Stimulated activated CD4-positive, alpha-beta T cell treated with anti-CD3 and anti-CD28 coated beads, Interleukin-12 subunit alpha, Interleukin-12 subunit beta, amount 100 ng/mL, for 4 hours (primary cell): ENCODE measurements at regions not wholly inside any gene's neighbourhood (a gene's known extent, or its start where the extent isn't known, plus 50 kb on each side); places are given as distances from the start of the nearest gene placed in this dataset.

Source experiments
- DNase-seq: peaks from one replicate; pipeline ENCODE4 v3.0.0-alpha.2; 2020

GRCh38 chr17:72430611-72431432, 310.0 kb downstream of the SOX9 start:
- DNase-seq, result no peak

DNA sequence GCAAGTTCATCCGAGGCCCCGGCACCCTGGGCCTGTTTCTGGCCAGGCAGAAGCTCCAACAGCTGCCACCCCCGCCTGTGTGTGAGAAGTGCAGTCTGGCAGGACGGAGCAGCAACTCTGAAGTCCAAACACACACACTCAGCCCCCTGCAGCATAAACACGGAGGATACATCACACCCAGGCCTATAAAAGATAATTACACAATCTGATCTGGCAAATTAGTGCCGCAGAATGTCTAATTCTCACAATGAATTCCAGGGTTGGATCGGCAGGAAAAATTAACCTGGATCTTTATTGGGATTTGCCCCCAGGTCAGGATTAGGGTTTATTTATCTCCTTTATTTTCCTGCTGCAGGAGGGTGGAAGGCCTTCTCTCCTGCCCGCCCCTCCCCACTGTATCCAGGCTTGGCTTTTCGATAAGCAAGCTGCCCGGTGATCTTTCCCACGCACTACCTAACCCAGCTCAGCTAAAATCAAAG, 311.4 kb downstream of the SOX9 start:
- no peak for DNase-seq

- no peak for DNase-seq
Observed at GRCh38 chr17:72432881-72433280, 312.1 kb downstream of the SOX9 start.

GRCh38 chr17:72433797-72434196, 313.0 kb downstream of the SOX9 start:
- DNase-seq, result no peak

DNA sequence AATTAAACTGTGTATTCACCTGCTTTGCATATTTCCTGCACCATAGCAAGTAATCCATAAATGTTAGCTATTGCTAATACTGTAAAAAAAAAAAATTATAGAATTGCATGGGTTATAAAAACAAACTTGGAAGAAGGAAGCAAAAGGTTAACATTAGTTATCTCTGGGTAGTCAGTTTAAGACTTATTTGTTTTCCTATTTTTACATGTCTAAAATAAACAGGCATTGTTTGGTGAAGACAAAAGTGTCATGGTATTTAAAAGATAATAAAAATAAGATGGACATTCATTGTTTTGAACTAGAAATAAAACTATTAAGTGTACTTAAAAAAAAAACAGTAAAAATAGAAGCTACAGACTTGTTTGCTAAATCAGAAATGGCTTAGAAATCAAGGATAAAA, 313.8 kb downstream of the SOX9 start:
- no peak for DNase-seq

DNA sequence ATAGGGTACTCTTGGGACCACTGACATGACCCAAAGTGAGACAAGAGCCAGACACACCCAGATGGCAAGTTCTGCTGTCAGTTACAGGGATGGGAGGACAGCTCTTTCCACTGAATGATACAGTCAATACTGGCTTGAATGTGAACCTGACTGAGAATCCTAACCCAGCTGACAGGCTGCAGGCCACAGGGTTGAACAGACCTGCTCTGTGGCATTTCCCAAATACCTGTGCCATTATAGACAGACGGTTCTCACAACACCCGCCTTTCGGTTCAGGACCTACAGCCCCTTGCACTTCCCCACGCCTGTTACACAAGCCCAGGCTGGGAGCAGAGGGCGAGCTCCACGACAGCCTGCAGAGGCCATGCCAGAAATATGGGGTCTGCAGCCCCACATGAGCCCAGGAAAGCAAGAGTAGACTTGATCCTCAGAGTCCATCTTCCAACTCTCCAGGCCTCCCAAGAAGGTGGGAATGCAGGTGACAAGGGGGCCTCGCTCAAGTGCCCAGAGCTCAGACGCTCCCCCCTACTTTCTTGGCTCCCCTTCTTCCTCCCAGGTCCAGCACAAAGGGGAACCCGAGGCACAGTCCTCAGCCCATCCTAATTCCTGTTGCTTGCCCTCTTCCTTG, 314.3 kb downstream of the SOX9 start:
- DNase-seq, result no peak

DNA sequence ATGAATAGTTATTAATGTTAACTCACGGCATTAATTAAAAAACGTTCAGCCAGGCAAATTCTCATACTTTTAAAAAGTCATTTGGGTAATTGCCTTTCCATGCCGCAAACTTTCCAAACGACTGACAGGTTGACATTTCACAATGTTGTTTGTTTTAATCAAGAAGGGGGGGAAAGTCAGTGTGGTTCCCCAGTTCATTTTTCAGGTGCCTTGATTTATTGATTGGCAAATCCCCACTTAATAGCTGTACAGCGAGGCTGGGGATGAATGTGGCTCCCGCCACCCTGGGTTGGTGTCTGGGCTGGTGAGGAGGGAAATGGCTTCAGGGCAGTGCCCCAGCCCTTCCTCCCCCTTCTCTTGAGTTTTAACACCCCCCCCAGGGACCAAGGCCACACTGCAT, 318.0 kb downstream of the SOX9 start:
- no peak for DNase-seq

GRCh38 chr17:72439893-72440502, 319.2 kb downstream of the SOX9 start:
- DNase-seq, result no peak

DNA sequence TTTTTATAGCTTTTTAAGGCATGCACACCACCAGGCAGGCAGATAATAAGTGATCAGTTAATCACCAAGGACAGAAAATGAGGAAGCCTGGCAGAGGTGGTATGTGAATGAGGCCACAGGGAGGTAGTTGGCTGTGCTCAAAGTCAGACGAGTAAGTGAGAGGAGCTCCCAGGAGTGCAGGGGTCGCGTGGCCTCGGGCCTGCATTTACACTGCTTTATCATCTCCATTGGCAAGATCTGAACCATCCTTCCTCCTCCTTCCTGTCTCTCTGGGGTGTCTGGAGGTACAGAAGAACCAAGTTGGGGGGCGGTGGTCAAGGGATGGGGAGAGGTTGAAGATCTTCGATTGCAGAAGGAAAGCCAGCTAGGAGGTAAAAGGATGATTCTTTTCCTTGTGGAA, 320.1 kb downstream of the SOX9 start:
- DNase-seq, result no peak

- DNase-seq, result no peak
Observed at GRCh38 chr17:72441909-72442308, 321.1 kb downstream of the SOX9 start.

- no peak for DNase-seq
Observed at GRCh38 chr17:72444517-72445054, 323.8 kb downstream of the SOX9 start.

DNA sequence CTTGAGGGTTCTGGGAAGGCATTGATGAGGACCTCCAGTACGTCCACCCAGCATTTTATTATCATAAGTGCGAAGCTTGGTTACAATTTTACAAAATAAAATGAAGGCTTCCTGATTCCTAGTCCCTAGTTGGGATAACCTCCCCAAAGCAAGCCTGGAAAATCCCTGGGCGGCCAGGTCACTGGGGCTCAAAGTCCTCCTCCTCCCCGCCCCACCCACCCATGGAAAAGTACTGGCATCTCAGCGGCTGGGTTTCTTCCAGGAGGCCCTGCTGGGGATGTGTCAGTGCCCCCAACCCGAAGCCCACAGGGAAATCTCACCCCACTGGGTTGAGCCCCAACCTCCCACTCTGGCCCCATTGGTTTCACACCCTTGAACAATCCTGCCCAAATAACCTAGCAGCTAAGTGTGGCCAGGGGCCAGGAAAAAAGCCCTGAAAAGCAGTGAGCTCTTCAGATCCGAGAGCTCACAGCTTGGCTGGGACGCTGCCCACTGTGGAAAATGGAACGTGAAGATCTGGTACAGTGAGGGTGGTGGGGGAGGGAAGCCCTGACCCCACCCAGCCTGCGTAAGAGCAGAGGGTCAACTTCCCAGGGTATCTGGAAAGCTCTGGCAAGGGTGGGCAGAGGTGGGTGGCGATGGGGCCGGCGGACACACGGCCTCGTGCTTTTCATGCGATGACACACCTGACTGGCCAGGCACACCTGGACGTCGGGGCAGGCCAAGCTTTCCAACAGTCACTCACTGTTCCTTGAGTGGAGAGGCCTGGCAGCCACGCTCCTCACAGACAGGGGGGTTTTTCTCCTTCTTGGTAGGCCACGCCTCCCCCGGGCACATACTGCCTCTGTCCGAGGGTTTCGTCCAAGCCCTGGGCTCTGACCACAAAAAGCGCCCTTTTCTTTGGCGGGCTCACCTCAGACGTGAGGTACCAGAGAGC, 324.5 kb downstream of the SOX9 start:
- no peak for DNase-seq

GRCh38 chr17:72446118-72446517, 325.3 kb downstream of the SOX9 start:
- no peak for DNase-seq

DNA sequence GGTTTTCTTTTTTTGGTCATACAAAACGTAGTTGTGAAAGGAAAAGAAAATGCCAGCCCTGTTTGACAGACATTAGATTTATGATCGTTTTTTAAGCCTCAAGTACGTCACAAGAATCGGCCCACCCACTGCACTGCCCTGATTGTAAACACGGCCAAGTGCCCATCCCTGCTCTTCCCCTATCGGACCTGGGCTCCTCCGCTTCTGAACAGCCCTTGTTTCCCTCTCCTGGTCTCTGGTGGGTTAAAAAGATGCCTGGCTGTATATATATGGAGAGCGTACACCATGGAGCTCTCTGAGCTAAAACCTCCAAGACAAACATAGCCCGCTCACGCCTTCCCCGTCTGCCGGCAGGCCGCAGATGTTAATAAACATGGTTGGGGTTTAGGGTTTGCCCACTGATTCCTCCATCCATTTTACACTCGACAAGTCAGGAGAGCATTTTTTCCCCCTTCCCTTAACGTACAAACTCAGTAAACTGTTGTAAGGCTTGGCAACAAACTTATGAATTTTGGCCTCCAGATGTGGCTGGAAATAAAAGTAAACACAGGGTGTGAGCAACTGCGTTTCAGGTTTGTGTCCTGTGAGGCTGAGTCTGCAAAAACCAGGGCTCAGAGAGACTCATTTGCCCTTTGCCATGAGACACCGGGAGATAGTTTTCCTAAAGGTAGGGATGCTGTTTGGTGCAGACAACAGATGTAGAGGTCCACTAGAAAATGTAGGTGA, 325.9 kb downstream of the SOX9 start:
- no peak for DNase-seq

DNA sequence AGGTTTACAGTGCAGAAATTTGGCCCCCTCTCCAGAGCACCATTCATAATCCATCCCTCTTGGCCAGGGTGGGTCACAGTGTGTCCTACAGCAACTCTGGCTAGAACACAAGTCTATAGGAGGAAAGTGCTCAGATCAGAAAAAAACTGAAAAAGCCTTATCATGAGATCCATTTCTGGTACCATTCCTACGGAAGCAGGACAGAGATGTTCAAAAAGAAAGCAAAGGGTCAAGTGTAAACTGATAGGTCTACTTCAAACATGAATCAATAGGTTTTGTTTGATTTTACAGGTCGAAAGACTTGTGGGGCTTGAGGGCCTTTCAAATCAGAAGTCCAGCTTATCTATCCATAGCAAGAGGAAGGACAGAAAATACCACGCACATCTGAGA, 326.4 kb downstream of the SOX9 start:
- DNase-seq, result no peak

- no peak for DNase-seq
Observed at GRCh38 chr17:72448019-72448418, 327.2 kb downstream of the SOX9 start.

DNA sequence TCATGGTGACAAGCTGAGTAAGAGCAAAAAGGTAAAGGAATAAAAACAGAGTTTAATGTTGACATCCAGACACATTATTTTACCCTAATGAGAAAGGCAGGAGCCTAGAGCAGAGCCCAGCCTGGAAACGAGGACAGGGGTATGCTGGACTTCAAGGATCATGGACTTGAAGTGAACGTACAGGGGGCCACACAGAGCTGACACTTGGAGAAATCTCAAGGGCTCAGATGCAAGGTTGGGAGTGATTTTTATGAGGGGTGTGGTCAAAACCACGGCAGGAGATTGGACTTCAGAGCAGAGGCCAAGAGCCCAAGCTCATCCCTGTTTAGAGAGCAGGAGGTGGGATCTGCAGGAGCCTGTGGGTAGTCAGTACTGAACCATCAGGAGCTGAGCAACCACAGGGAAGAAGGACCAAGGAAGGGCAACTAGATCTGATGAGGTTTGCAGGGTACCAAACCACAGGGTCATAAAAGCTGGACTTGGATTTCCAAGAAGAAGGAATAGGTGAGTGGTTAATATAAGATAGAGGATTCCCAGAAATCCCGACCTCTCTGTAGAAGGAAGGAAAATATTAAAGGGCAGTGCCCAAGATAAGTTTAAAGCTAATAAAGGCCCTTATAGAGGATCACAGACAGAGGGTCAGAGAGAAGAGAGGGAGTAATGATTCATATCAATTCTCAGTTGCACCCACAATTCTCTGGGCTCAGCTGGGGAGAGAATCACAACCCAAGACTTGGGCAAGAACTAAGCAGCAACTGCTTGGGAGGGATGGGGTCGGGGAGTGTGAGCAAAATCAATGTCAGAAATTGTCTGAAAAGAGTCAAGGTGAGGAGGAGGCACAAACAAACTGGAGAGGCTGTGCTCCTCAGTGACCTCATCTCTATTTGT, 331.7 kb downstream of the SOX9 start:
- no peak for DNase-seq

DNA sequence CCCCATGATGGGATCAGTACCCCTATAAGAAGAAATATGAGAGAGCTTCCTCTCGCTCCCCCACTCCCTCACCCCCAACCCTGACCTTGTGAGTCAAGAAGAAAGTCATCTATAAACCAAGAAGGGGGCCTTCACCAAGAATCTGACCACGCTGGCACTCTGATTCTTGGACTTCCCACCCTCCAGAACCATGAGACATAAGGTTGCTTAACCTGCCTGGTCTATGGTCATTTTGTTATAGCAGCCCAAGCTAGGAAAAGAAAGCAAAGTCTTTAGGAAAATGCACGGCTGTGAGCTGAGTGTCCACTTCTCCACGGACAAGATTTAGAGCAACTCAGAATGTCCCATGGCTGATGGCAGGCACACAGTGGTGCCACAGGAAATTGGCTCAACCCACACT, 333.5 kb downstream of the SOX9 start:
- no peak for DNase-seq

GRCh38 chr17:72455562-72455961, 334.7 kb downstream of the SOX9 start:
- DNase-seq, result no peak

DNA sequence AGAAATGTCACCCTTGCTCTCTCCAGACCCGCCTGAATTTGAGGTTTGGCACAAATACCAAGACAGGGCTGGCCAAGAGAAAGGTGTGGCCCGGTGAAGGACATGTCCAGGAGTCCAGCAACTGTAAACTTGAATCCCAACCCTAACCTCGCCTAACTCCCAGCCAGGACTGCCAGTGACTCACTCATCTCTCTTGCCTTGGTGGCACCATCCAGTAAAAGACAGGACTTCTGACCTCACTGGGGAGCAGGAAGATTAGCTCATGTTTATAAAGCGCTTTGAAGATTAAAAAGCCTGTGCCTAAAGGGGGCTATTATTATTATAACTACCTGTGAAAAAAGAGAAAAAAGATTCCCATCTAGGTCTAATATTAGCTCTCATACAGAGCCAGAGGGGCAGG, 335.3 kb downstream of the SOX9 start:
- no peak for DNase-seq

GRCh38 chr17:72457712-72458111, 336.9 kb downstream of the SOX9 start:
- DNase-seq, result no peak
